ENCODE measurements at regions not wholly inside any gene's neighbourhood (a gene's known extent, or its start where the extent isn't known, plus 50 kb on each side); places are given as distances from the start of the nearest gene placed in this dataset.

DNA sequence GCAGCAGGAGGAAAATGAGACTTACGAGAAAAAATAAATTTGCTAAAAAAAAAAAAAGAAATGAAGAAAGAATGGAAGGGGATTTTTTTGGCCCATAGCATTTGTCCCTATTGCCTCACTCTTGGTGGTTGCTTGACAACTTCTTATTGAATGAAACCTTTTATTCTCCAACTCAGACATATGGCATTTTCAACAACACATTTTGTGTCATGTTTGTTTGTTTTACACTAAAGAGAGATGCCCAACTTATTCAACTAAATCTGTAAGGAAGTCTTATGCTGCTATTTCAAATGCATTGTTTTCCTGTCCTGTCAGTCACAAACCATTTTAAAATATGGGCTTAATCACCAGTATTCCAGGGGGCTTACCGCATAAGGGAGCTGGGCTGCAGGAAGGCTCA is 409.1 kb upstream of the TENM3 start:
- ATAC-seq (no peak), DNase-seq (ENCODE audit: low read depth, low spot score) (no peak), FAIRE-seq (no peak)
- ChIA-PET RAD21 (ENCODE audit: unreplicated experiment) (no interaction called here), SMC1A (ENCODE audit: uncharacterized antibody, unreplicated experiment) (no interaction called here), POLR2A (no interaction called here), CTCF (no interaction called here)
- no peaks in the 10 kb centered on the region for H3K27me3 ChIP-seq (replicated peaks in 1 of 2; ENCODE audit: control insufficient read depth in 2 of 2, insufficient read depth in 2 of 2, low read length in 1 of 2)
- H3K79me2 ChIP-seq (ENCODE audit: control insufficient read depth, insufficient read depth, low read length): no peaks in the 10 kb centered on the region
- TF ChIP-seq IKZF2 (IDR thresholded peaks at IDR 0.05): no peak
- no peak for TF ChIP-seq EZH2 (IDR thresholded peaks at IDR 0.05; ENCODE audit: borderline replicate concordance, control insufficient read depth, low read depth, low read length)
- TF ChIP-seq LARP7 (IDR thresholded peaks at IDR 0.05): no peak
- no peak for TF ChIP-seq CBFB (IDR thresholded peaks at IDR 0.05; ENCODE audit: low read depth)
- no peak for TF ChIP-seq TBL1XR1 (IDR thresholded peaks at IDR 0.05; ENCODE audit: low read depth, low read length)
- TF ChIP-seq FOXK2 (IDR thresholded peaks at IDR 0.05): no peak
- TF ChIP-seq, protein P1, sequence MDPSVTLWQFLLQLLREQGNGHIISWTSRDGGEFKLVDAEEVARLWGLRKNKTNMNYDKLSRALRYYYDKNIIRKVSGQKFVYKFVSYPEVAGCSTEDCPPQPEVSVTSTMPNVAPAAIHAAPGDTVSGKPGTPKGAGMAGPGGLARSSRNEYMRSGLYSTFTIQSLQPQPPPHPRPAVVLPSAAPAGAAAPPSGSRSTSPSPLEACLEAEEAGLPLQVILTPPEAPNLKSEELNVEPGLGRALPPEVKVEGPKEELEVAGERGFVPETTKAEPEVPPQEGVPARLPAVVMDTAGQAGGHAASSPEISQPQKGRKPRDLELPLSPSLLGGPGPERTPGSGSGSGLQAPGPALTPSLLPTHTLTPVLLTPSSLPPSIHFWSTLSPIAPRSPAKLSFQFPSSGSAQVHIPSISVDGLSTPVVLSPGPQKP (IDR thresholded peaks at IDR 0.05; ENCODE audit: low read depth, low read length): no peak
- TF ChIP-seq RFX5 (IDR thresholded peaks at IDR 0.05; ENCODE audit: low read depth, low read length): no peak
- H2AFZ ChIP-seq (ENCODE audit: control insufficient read depth, low read depth, low read length): no peak overlapping the region
- no peaks in the 10 kb centered on the region for H4K20me1 ChIP-seq (ENCODE audit: control insufficient read depth, insufficient read depth)
- no peak overlapping the region for H3K4me2 ChIP-seq (ENCODE audit: control insufficient read depth, insufficient read depth)
- intact Hi-C loops (cut with micrococcal nuclease; ENCODE audit: unreplicated experiment): no loop called here
- 40% methylated on average over 2 of the region's 2 CpGs for WGBS (ENCODE audit: insufficient coverage, insufficient replicate concordance, low lambda C conversion rate, missing lambda C conversion rate)
- no peaks in the 10 kb centered on the region for H3K9me3 ChIP-seq (replicated peaks; ENCODE audit: control insufficient read depth, insufficient read depth, low read length)
- in situ Hi-C loops (cut with MboI): no loop called here
- H3K9ac ChIP-seq (ENCODE audit: control insufficient read depth, insufficient read depth, low read length): no peak overlapping the region
- H3K4me3 ChIP-seq: no peak overlapping the region
- BruUV-seq (replicated peaks): no TSS peak
- no peaks in the 10 kb centered on the region for H3K36me3 ChIP-seq (ENCODE audit: control insufficient read depth in 2 of 2, insufficient read depth in 2 of 2, low read length in 1 of 2)
- no peaks in the 10 kb centered on the region for H3K4me1 ChIP-seq (ENCODE audit: control insufficient read depth, insufficient read depth, low read length)
- H3K27ac ChIP-seq (ENCODE audit: control insufficient read depth, insufficient read depth): no peak overlapping the region

- in situ Hi-C loops (cut with MboI): no loop called here
- DNase-seq (ENCODE audit: low read depth, low spot score) (no peak), ATAC-seq (peak; percentile 53), FAIRE-seq (no peak)
- H3K36me3 ChIP-seq (ENCODE audit: control insufficient read depth in 2 of 2, insufficient read depth in 2 of 2, low read length in 1 of 2): no peaks in the 10 kb centered on the region
- H3K4me3 ChIP-seq: no peak overlapping the region
- H4K20me1 ChIP-seq (ENCODE audit: control insufficient read depth, insufficient read depth): no peaks in the 10 kb centered on the region
- H3K9me3 ChIP-seq (replicated peaks; ENCODE audit: control insufficient read depth, insufficient read depth, low read length): no peaks in the 10 kb centered on the region
- RAD21 ChIA-PET (ENCODE audit: unreplicated experiment): no interaction called here
- intact Hi-C loops (cut with micrococcal nuclease; ENCODE audit: unreplicated experiment): no loop called here
- CTCF ChIA-PET: no interaction called here
- no peak overlapping the region for H2AFZ ChIP-seq (ENCODE audit: control insufficient read depth, low read depth, low read length)
- H3K4me2 ChIP-seq (ENCODE audit: control insufficient read depth, insufficient read depth): no peak overlapping the region
- no peak overlapping the region for H3K9ac ChIP-seq (ENCODE audit: control insufficient read depth, insufficient read depth, low read length)
- POLR2A ChIA-PET: no interaction called here
- BruUV-seq (replicated peaks): no TSS peak
- H3K27me3 ChIP-seq (replicated peaks in 1 of 2; ENCODE audit: control insufficient read depth in 2 of 2, insufficient read depth in 2 of 2, low read length in 1 of 2): no peaks in the 10 kb centered on the region
- SMC1A ChIA-PET (ENCODE audit: uncharacterized antibody, unreplicated experiment): no interaction called here
- H3K79me2 ChIP-seq (ENCODE audit: control insufficient read depth, insufficient read depth, low read length): no peaks in the 10 kb centered on the region
- no peaks in the 10 kb centered on the region for H3K4me1 ChIP-seq (ENCODE audit: control insufficient read depth, insufficient read depth, low read length)
- no peak overlapping the region for H3K27ac ChIP-seq (ENCODE audit: control insufficient read depth, insufficient read depth)
- 45% methylated on average over 5 of the region's 5 CpGs for WGBS (ENCODE audit: insufficient coverage, insufficient replicate concordance, low lambda C conversion rate, missing lambda C conversion rate)
- TF ChIP-seq EGR1 (IDR thresholded peaks at IDR 0.05; ENCODE audit: borderline replicate concordance in 1 of 2, low read depth in 2 of 2, low read length in 2 of 2) (no peak), CEBPB (IDR thresholded peaks at IDR 0.05; ENCODE audit: borderline replicate concordance in 1 of 2, low read depth in 2 of 2, low read length in 2 of 2) (no peak), RCOR1 (conservative IDR thresholded peaks at IDR 0.05; ENCODE audit: low read depth, low read length) (no peak)
- TF ChIP-seq, protein P2, sequence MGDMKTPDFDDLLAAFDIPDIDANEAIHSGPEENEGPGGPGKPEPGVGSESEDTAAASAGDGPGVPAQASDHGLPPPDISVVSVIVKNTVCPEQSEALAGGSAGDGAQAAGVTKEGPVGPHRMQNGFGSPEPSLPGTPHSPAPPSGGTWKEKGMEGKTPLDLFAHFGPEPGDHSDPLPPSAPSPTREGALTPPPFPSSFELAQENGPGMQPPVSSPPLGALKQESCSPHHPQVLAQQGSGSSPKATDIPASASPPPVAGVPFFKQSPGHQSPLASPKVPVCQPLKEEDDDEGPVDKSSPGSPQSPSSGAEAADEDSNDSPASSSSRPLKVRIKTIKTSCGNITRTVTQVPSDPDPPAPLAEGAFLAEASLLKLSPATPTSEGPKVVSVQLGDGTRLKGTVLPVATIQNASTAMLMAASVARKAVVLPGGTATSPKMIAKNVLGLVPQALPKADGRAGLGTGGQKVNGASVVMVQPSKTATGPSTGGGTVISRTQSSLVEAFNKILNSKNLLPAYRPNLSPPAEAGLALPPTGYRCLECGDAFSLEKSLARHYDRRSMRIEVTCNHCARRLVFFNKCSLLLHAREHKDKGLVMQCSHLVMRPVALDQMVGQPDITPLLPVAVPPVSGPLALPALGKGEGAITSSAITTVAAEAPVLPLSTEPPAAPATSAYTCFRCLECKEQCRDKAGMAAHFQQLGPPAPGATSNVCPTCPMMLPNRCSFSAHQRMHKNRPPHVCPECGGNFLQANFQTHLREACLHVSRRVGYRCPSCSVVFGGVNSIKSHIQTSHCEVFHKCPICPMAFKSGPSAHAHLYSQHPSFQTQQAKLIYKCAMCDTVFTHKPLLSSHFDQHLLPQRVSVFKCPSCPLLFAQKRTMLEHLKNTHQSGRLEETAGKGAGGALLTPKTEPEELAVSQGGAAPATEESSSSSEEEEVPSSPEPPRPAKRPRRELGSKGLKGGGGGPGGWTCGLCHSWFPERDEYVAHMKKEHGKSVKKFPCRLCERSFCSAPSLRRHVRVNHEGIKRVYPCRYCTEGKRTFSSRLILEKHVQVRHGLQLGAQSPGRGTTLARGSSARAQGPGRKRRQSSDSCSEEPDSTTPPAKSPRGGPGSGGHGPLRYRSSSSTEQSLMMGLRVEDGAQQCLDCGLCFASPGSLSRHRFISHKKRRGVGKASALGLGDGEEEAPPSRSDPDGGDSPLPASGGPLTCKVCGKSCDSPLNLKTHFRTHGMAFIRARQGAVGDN (IDR thresholded peaks at IDR 0.05): no peak
These were observed 407.9 kb upstream of the TENM3 start for GRCh38 chr4:181835348-181835747.

Data from GM12878 (cell line).